Endothelial cell of umbilical vein (primary cell): ENCODE measurements at regions not wholly inside any gene's neighbourhood (a gene's known extent, or its start where the extent isn't known, plus 50 kb on each side); places are given as distances from the start of the nearest gene placed in this dataset.

Source experiments
- BruUV-seq: library from RNA; stranded (reverse); fragments of 400-500 nt; replicated peaks from 2 replicates; lab custom pipeline; 2021; lab: Mats Ljungman, UMichigan
- CTCF ChIA-PET: fragments of 300-600, 350-600 bp; sonication (Branson Sonifier 250); formaldehyde crosslinking; loops from one replicate; lab custom pipeline; 2021; ENCODE audit warnings: antibody characterized with exemption, inconsistent platforms; lab: Charles Lee
- POLR2A ChIA-PET: fragments of 300-600, 350-600 bp; sonication (Branson Sonifier 250); formaldehyde crosslinking; loops from one replicate; lab custom pipeline; 2021; ENCODE audit warnings: antibody characterized with exemption, inconsistent platforms; lab: Charles Lee
- DNase-seq: peaks from one replicate; pipeline ENCODE4 v3.0.0-alpha.2; 2011; ENCODE audit warnings: low read depth, low spot score
- FAIRE-seq: peaks from 2 replicates; lab custom pipeline; 2011; peaks lifted over from hg19 to GRCh38; lab: Jason Lieb, UNC
- H2AFZ ChIP-seq: 2 replicates; pipeline ENCODE4 v1.6.0; 2012; ENCODE audit warnings: low read depth, low read length, control low read depth, inconsistent platforms
- H3K27ac ChIP-seq: 2 replicates; pipeline ENCODE4 v1.5.1; 2011; ENCODE audit warnings: low read depth, mild to moderate bottlenecking, control low read depth, low read length, moderate library complexity; ENCODE audit not compliant: insufficient read depth
- H3K27me3 ChIP-seq, 2 experiments: 2 replicates each; pipeline versions ENCODE4 v1.6.0 to v1.6.1; 2011; ENCODE audit warnings: low read length in 2 of 2, mixed read lengths in 1 of 2; ENCODE audit not compliant: control insufficient read depth in 2 of 2, insufficient read depth in 2 of 2
- H3K36me3 ChIP-seq, 2 experiments: 2 replicates in 1 of 2; 3 replicates in 1 of 2; pipeline ENCODE4 v1.5.1; 2011; ENCODE audit warnings: low read length in 2 of 2, mild to moderate bottlenecking in 1 of 2, moderate library complexity in 1 of 2; ENCODE audit not compliant: control insufficient read depth in 2 of 2, insufficient read depth in 2 of 2; ENCODE audit errors: extremely low read depth in 1 of 2
- H3K4me1 ChIP-seq: 3 replicates; pipeline ENCODE4 v1.5.1; 2011; ENCODE audit warnings: mild to moderate bottlenecking, low read length; ENCODE audit not compliant: control insufficient read depth, insufficient read depth; ENCODE audit errors: extremely low read depth
- H3K4me2 ChIP-seq: 2 replicates; pipeline ENCODE4 v1.6.1; 2011; ENCODE audit warnings: low read length, control low read depth, mixed read lengths; ENCODE audit not compliant: insufficient read depth
- H3K4me3 ChIP-seq, 3 experiments: fragments of 200-600 bp in 1 of 3; sonication (generic), shearing (Covaris generic) in 1 of 3; replicated peaks in 1 of 3; 2 replicates each; pipeline ENCODE4 v1.5.1; 2011 to 2016; ENCODE audit warnings: control low read depth in 3 of 3, low read length in 3 of 3, mild to moderate bottlenecking in 2 of 3, inconsistent platforms in 1 of 3, low read depth in 1 of 3, moderate library complexity in 1 of 3; ENCODE audit not compliant: insufficient read depth in 1 of 3
- H3K79me2 ChIP-seq: 2 replicates; pipeline ENCODE4 v1.6.0; 2012; ENCODE audit warnings: low read length, inconsistent platforms; ENCODE audit not compliant: control insufficient read depth, insufficient read depth
- H3K9ac ChIP-seq: replicated peaks from 2 replicates; pipeline ENCODE3; 2011; ENCODE audit warnings: low read length, control low read depth; ENCODE audit not compliant: insufficient read depth; ENCODE audit errors: extremely low read depth
- H3K9me1 ChIP-seq: replicated peaks from 3 replicates; pipeline ENCODE4 v1.6.0; 2011; ENCODE audit warnings: mild to moderate bottlenecking, low read length; ENCODE audit not compliant: control insufficient read depth, insufficient read depth; ENCODE audit errors: extremely low read depth
- H3K9me3 ChIP-seq: replicated peaks from 2 replicates; pipeline ENCODE4 v1.5.1; 2012; ENCODE audit warnings: low read length, inconsistent platforms; ENCODE audit not compliant: control insufficient read depth, insufficient read depth
- H4K20me1 ChIP-seq: replicated peaks from 2 replicates; pipeline ENCODE3; 2011; ENCODE audit warnings: mild to moderate bottlenecking, low read length; ENCODE audit not compliant: control insufficient read depth, insufficient read depth; ENCODE audit errors: extremely low read depth
- CTCF ChIP-seq, 2 donors: IDR thresholded peaks; 1 replicate in 1 of 2; 2 replicates in 1 of 2; pipeline ENCODE4 v1.5.1; 2011; ENCODE audit warnings: low read length in 2 of 2, mild to moderate bottlenecking in 2 of 2, moderate library complexity in 2 of 2, control low read depth in 1 of 2, inconsistent platforms in 1 of 2, low read depth in 1 of 2; ENCODE audit not compliant: insufficient read depth in 1 of 2; ENCODE audit errors: extremely low read depth in 1 of 2
- EZH2 ChIP-seq: IDR thresholded peaks from 2 replicates; pipeline ENCODE4 v1.6.1; 2012; ENCODE audit warnings: borderline replicate concordance, low read depth, mild to moderate bottlenecking, moderate library complexity, low read length, inconsistent platforms; ENCODE audit not compliant: severe bottlenecking
- FOS ChIP-seq: IDR thresholded peaks from 2 replicates; pipeline ENCODE4 v1.6.1; 2011; ENCODE audit warnings: mild to moderate bottlenecking, low read length, moderate library complexity, borderline replicate concordance; ENCODE audit not compliant: insufficient read depth
- GATA2 ChIP-seq: IDR thresholded peaks from 2 replicates; pipeline ENCODE4 v1.7.0; 2011; ENCODE audit warnings: low read depth, mild to moderate bottlenecking, moderate library complexity, mixed read lengths, low read length; ENCODE audit not compliant: insufficient read length, insufficient read depth
- JUN ChIP-seq: IDR thresholded peaks from 2 replicates; pipeline ENCODE4 v1.6.1; 2011; ENCODE audit warnings: borderline replicate concordance, low read depth; ENCODE audit not compliant: insufficient read length, insufficient read depth
- MAX ChIP-seq: IDR thresholded peaks from 2 replicates; pipeline ENCODE4 v1.6.1; 2011; ENCODE audit not compliant: insufficient read depth, insufficient read length
- MYC ChIP-seq: IDR thresholded peaks from one replicate; pipeline ENCODE4 v1.6.1; 2011; ENCODE audit warnings: mild to moderate bottlenecking, low read depth, low read length
- POLR2A ChIP-seq: IDR thresholded peaks from 2 replicates; pipeline ENCODE4 v1.6.1; 2012; ENCODE audit warnings: low read depth, mild to moderate bottlenecking, control low read depth, low read length
- POLR2AphosphoS5 ChIP-seq: IDR thresholded peaks from 2 replicates; pipeline ENCODE4 v1.6.1; 2012; ENCODE audit warnings: low read depth, mild to moderate bottlenecking, control low read depth, low read length, moderate library complexity; ENCODE audit not compliant: insufficient read depth
- dilution Hi-C: fragments of 300-500 bp; cut with MboI; formaldehyde crosslinking; loops from one replicate; pipeline ENCODE4 v1.15.0; 2019; ENCODE audit warnings: low sequenced_read_pairs; ENCODE audit not compliant: extremely low pct_ligation_motif_present
- intact Hi-C: fragments of 100-400 bp; cut with micrococcal nuclease; formaldehyde crosslinking; loops from one replicate; pipeline ENCODE4 v1.10.0; 2022

DNA sequence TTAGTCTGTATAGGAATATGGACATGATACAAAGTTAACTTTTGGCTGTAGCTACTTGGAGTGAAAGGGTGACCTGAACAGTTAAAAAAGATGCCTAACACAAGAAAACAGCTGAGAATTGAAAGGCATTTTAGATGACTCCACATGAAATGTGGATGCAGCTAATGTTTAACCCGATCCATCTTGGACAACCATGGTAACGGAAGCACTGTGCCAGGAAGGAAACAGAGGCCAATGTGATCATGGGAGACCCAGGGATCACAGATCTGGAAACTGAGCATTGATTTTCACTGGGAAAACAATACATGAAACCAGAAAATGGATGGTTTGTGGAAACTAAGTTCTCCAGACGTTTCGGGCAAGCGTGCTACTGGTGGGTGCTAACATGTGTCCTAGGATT, 669.1 kb downstream of the GALR1 start:
- intact Hi-C loops: loop anchor here (2.0 kb wide), 1 partner anchor 76 kb away; no protein-coding TSS in a partner anchor
- dilution Hi-C loops: no loop called here

More for the DNA sequence above, 669.1 kb downstream of the GALR1 start:
- BruUV-seq: no TSS peak
- H3K9me3 ChIP-seq: peaks cover 11% of the 10 kb centered on the region
- FAIRE-seq: no peak
- TF ChIP-seq POLR2A (no peak), JUN (no peak), GATA2 (no peak), POLR2AphosphoS5 (no peak), MAX (no peak), MYC (no peak), CTCF (IDR thresholded peaks at IDR 0.05; ENCODE audit: extremely low read depth in 1 of 2, insufficient read depth in 1 of 2, low read depth in 1 of 2, low read length in 2 of 2) (no peak), FOS (no peak), EZH2 (no peak)
- DNase-seq: no peak
- no peaks in the 10 kb centered on the region for H3K36me3 ChIP-seq
- H3K27me3 ChIP-seq: no peaks in the 10 kb centered on the region
- H3K9me1 ChIP-seq: no peaks in the 10 kb centered on the region
- no peak overlapping the region for H3K27ac ChIP-seq
- no peaks in the 10 kb centered on the region for H4K20me1 ChIP-seq
- no peak overlapping the region for H3K4me3 ChIP-seq
- H3K79me2 ChIP-seq: no peaks in the 10 kb centered on the region
- H3K4me1 ChIP-seq: no peaks in the 10 kb centered on the region
- CTCF ChIA-PET: no interaction called here
- H2AFZ ChIP-seq: no peak overlapping the region
- no peak overlapping the region for H3K9ac ChIP-seq
- no peak overlapping the region for H3K4me2 ChIP-seq
- POLR2A ChIA-PET: no interaction called here
